Activated CD4-positive, alpha-beta T cell treated with anti-CD3 and anti-CD28 coated beads for 48 hours (primary cell): ENCODE measurements at regions not wholly inside any gene's neighbourhood (a gene's known extent, or its start where the extent isn't known, plus 50 kb on each side); places are given as distances from the start of the nearest gene placed in this dataset.
A peak's percentile ranks its signal among the peaks of the same experiment; 100 is the strongest.
"Not testable (repeated sequence)": the region's sequence is repeated elsewhere in the genome, so short reads cannot be mapped to it uniquely, and the experiment has no call there.

Source experiments
- DNase-seq: peaks from one replicate; pipeline ENCODE4 v3.0.0-alpha.2; 2020

- peak; percentile 75 for DNase-seq
These were observed 91.2 kb upstream of the MPP7 start for GRCh38 chr10:28393956-28394568.

DNA sequence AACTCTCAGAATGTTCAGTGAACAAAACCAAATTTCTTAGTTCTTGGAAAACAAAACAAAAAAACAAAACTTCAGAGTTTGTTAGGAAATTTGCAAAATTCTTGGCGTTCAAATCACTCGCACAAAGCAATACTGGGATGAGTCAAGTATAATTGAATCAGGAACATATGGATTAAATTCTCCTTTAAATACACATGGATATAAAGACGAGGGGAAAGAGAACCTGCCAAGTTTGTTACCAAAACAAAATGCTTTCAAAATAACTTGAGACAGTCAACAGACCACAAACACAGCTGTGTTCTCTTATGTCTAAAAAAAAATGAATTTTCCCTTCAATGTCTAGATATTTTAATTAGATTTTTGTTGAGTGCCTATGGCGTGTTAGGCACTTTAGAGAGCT lies 93.5 kb upstream of the MPP7 start:
- DNase-seq, result no peak

DNA sequence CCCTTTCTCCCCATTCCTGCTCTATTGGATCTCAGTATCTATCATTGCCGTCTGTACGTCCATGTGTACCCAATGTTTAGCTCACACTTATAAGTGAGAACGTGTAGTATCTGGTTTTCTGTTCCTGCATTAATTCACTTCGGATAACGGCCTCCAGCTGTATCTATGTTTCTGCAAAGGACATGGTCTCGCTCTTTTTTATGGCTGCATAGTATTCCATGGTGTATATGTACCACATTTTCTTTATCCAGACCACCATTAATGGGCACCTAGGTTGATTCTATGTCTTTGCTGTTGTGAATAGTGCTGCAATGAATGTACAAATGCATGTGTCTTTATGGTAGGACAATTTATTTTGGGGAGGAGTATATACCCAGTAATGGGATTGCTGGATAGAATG lies 94.4 kb upstream of the MPP7 start:
- DNase-seq, result no peak

GRCh38 chr10:28400176-28400575 lies 97.3 kb upstream of the MPP7 start:
- no peak for DNase-seq

DNA sequence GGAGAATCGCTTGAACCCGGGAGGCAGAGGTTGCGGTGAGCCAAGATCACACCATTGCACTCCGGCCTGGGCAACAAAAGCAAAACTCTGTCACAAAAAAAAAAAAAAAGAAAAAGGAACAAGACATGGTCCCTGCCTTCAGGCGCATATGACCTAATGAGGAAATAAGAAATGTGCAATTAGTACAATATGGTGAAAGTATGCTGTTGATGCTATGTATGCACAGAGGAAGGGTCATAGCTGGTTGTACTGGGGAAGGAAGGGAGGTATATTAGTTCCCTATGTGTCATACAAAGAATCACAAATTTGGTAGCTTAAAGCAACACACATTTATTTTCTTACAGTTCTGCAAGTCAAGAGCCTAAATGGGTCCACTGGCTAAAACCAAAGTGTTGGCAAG lies 97.8 kb upstream of the MPP7 start:
- DNase-seq, result no peak

GRCh38 chr10:28402611-28403073 lies 99.8 kb upstream of the MPP7 start:
- not testable (repeated sequence) for DNase-seq

DNA sequence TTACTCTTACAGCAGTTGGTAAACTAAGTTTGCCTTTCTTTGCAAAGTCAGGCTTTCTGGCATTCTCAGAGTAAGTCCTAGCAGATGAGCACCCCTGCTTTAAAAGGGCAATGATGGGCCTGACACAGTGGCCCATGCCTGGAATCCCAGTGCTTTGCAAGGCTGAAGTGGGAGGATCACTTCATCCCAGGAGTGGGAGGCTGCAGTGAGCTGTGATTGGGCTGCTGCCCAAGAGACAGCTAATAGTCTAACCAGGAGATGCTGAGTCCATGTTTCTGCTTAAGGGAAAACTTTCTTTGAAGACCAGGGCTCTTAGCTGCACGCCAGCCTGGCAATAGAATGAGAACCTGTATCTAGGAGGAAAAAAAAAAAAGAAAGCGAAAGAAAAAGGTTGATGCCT lies 100.2 kb upstream of the MPP7 start:
- no peak for DNase-seq

DNA sequence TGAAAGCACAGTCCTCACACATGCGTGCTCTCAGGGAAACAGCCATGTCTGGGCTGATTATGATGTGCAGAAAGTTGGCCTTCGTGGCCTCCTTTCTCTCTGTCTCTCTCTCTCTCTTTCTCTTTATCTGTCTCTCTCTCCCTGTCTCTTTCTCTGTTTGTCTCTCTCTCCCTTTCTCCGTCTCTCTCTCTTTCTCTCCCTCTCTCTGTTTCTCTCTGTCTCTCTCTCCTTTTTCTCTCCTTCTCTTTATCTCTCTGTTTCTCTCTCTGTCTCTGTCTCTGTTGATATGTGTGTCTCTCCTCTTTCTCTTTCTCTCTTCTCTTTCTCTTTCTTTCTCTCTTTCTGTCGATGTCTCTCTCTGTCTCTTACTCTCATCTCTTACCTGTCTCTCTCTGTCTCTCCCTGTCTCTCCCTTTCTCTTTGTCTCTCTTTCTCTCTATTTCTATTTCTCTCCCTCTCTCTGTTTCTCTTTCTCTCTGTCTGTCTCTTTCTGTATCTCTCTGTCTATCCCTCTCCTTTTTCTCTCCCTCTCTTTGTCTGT lies 105.4 kb upstream of the MPP7 start:
- no peak for DNase-seq

GRCh38 chr10:28410420-28411135 lies 107.7 kb upstream of the MPP7 start:
- DNase-seq, result no peak

DNA sequence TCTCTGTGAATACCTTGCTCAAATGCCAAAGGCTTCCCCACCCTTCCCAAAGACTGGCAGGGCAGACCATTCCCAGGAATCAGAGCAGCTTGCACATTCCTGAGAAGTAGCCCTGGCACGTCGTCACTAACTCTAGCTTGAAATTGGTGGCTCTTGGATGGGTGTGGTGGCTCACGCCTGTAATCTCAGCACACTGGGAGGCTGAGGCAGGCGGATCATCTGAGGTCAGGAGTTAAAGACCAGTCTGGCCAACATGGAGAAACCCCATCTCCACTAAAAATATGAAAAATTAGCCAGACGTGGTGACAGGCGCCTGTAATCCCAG lies 108.2 kb upstream of the MPP7 start:
- no peak for DNase-seq

DNA sequence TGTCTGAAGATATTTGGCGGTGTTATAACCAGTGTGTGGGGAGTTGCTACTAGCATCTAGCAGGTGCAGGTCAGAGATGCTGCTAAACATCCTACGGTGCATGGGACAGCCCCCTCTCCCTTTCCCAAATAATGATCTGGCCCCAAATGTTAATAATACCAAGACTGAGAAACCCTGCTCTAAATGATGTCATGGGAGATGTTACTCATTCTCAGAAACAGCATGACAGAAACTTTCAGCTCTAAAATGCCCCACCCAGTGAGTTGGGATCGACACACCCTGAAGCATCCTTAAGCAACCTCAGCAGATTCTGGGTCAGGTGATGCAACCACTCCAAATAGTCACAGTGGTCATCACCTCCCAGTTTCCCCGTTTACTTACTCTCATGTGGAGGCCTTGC lies 108.8 kb upstream of the MPP7 start:
- peak; percentile 52 for DNase-seq

- no peak for DNase-seq
These were observed 114.8 kb upstream of the WAC start for GRCh38 chr10:28418069-28418468.

DNA sequence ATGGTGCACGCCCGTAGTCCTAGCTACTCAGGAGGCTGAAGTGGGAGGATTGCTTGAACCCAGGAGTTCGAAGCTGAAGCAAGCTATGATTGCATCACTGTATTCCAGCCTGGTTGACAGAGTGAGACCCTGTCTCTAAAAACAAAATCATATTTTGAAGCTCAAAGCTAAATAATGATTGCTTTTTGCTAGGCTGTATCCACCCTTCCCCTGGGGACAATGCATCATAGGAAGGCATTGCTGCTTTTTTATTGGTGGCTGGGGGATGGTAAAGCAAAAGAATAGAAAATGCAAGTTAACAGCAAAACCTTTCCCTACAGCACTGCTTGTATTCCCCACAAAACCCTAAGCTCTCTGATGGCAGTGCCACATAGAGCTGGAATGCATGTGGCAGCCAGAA lies 107.5 kb upstream of the WAC start:
- DNase-seq, result no peak

DNA sequence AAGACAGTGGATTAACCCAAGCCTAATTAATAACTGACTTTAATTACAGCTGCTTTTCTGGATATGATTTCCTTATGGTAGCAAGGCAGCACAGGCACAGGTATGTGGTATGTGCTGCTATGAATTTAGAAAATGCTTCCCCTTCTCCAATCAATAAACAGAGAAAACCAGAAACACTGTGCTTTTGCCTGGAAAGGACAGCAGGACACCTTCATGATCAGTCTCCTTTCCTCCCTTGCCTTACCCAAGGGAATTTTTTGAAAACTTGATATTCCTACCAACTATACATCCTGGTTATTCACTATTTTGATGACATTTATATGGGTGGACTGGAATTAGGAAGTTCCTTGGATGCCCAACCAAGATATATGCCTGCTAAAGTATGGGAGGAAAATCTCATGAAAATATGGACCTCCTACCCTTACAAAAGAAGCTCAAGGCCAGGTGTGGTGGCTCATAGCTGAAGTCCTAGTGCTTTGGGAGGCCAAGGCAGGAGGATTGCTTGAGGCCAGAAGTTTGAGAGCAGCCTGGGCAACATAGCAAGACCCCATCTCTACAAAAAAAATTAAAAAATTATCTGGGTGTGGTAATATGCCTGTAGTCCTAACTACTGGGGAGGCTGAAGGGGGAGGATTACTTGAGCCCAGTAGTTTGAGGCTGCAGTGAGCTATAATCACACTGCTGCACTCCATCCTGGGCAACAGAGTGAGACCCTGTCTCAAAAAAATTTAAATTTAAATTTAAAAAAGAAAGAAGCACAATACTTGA lies 106.3 kb upstream of the WAC start:
- DNase-seq, result no peak

DNA sequence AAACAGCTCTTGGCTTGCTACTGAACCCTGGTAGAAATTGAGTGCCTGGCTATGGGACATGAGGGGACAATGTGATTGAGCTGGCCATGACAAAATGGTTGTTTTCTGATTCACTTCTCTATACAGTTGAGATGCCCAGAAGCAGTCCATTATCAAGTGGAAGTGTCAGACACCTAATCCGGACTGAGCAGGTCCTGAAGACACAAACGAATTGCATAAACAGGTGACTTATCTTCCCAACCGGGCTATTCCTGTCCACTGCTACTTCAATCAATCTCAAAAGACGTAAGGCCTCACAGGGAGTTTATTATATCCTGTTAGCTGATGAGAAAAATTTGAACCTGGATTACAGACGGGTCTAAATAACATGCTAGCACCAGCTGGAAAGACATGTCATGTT lies 105.5 kb upstream of the WAC start:
- no peak for DNase-seq

DNA sequence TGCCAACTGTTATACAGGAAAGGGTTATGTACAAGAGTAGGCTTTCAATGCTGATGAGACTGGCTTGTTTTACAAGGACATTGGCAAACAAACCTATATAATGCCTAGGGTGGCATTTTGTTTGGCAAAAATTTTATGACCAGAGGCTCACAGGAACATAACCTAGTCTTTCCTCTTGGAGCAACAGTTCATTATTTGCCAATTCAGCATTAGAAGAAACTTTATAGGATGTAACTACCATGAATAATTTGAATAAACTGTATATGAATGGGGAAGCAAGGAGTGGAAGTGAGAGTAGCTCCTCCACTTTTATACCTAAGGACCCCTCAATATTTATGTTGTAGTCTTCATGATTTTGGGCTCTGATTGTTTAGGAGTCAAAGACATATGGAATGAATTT lies 103.9 kb upstream of the WAC start:
- DNase-seq, result no peak

DNA sequence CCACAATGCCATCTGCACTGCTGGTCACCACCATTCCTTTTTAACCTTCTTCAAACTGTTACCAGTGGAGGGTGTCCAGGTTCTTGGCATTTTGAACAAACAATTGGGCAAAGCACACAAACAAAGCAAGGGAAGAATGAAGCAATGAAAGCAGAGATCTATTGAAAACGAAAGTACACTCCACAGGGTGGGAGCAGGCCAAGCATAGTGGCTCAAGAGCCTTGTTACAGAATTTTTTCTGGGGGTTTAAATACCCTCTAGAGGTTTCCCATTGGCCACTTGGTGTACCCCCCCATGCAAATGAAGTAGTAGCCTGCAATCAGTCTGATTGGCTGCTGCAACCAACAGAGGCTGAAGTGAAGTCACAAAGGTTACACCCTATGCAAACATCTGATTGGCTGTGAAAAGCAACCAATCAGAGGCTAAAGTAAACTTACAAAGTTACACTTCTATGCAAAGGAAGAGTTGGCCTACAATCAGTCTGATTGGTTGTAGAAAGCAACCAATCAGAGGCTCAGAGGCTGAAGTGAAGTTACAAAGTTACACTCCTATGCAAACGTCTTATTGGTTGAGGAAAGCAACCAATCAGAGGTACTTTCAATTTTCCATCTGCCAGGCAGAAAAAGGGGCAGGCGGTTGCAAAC lies 103.2 kb upstream of the WAC start:
- DNase-seq, result no peak

DNA sequence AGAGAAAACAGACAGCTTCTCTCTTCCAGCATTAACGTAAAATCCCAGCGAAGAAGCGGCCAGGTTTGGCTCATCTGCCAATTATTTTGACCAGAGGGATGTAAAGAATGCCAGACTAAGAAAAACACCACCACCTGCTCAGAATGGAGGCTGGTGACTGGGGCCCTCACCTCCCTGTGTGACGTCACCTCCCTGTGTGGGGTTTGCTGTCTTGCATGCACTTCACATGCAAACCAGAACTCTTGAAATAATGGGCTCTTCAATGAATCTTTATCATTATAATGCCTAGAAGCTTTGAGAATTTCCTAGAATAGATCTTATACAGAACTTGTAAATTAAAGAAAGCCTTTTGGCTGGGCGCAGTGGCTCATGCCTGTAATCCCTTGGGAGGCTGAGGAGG lies 101.8 kb upstream of the WAC start:
- DNase-seq, result no peak

- DNase-seq, result peak; percentile 26
These were observed 100.7 kb upstream of the WAC start for GRCh38 chr10:28432210-28432676.

- no peak for DNase-seq
These were observed 98.9 kb upstream of the WAC start for GRCh38 chr10:28434063-28434462.

- DNase-seq, result no peak
These were observed 90.5 kb upstream of the WAC start for GRCh38 chr10:28442403-28442802.

DNA sequence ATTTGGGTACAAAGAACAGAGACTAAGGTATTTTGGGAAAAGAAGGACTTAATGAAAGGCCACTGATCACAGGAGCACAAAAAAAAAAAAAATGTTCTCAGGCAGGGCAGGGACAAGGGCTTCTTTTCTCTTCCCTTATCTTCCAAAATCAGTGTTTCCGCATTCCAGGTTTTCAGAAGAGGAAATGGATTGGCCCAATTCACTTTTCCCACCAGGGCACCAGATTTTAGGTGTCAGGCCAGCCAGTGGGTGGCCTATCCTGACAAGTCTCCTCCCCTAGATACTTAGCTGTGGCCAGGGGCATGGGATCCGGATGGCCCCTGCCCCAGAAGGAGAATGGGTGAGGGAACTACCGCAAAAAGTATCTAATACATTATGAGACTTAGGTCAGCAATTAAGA lies 88.9 kb upstream of the WAC start:
- DNase-seq, result no peak

DNA sequence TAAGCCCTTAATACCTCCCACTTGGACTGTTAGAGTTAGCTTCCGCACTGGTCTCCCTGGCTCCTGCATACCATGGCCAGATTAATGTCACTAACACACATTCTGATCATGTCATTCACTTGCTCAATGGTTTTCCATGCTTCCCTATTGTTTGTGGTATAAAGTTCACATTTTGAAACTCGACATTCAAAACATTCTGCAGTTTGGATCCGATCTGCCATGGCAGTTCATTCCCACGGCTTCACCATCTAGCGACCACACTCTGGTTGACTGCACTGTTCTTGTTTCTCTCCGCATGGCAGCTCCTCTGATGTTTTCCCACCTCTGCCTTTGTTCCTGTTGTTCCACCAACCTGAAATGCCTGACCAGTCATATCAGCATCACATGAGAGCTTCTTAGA lies 87.4 kb upstream of the WAC start:
- DNase-seq, result no peak
